Suprapubic skin (tissue), 3 donors: ENCODE measurements at regions not wholly inside any gene's neighbourhood (a gene's known extent, or its start where the extent isn't known, plus 50 kb on each side); places are given as distances from the start of the nearest gene placed in this dataset.

ENCODE experiments used
- CTCF ChIP-seq, 2 donors: fragments of 200-600 bp in 1 of 2; fragments of 450-650 bp in 1 of 2; sonication (generic) in 1 of 2; IDR thresholded peaks; one replicate each; pipeline ENCODE4 v1.5.1; 2016 to 2019; ENCODE audit warnings: antibody characterized with exemption in 2 of 2, mild to moderate bottlenecking in 1 of 2, moderate library complexity in 1 of 2
- EP300 ChIP-seq: sonication (generic); formaldehyde crosslinking; IDR thresholded peaks from one replicate; pipeline ENCODE4 v1.6.1; 2017; ENCODE audit warnings: antibody characterized with exemption

GRCh38 chr6:133016631-133017030 is 202.3 kb downstream of the RPS12 start:
- no peak for TF ChIP-seq CTCF (IDR thresholded peaks at IDR 0.05)
- TF ChIP-seq EP300, result no peak
